ENCODE measurements at regions not wholly inside any gene's neighbourhood (a gene's known extent, or its start where the extent isn't known, plus 50 kb on each side); places are given as distances from the start of the nearest gene placed in this dataset.
"Not testable (repeated sequence)": the region's sequence is repeated elsewhere in the genome, so short reads cannot be mapped to it uniquely, and the experiment has no call there.

- no peak for DNase-seq
Measured at GRCh38 chr20:28562510-28562898, 2695.0 kb upstream of the DEFB115 start.

GRCh38 chr20:28562899-28563521, 2694.5 kb upstream of the DEFB115 start:
- DNase-seq = not testable (repeated sequence)

GRCh38 chr20:28564024-28564423, 2693.4 kb upstream of the DEFB115 start:
- DNase-seq = not testable (repeated sequence)

GRCh38 chr20:28564688-28565463, 2692.6 kb upstream of the DEFB115 start:
- not testable (repeated sequence) for DNase-seq

GRCh38 chr20:28575991-28576390, 2681.5 kb upstream of the DEFB115 start:
- DNase-seq = not testable (repeated sequence)

GRCh38 chr20:28591680-28592079, 2665.8 kb upstream of the DEFB115 start:
- DNase-seq = not testable (repeated sequence)

- not testable (repeated sequence) for DNase-seq
Measured at GRCh38 chr20:28593383-28593782, 2664.1 kb upstream of the DEFB115 start.

GRCh38 chr20:28594476-28594875, 2663.0 kb upstream of the DEFB115 start:
- not testable (repeated sequence) for DNase-seq

GRCh38 chr20:28602006-28602402, 2655.5 kb upstream of the DEFB115 start:
- DNase-seq = not testable (repeated sequence)

- DNase-seq = peak; percentile 85 to 87
Measured at GRCh38 chr20:28602403-28603217, 2654.9 kb upstream of the DEFB115 start.

- DNase-seq = not testable (repeated sequence)
Measured at GRCh38 chr20:28603218-28603577, 2654.3 kb upstream of the DEFB115 start.

- DNase-seq = no peak
Measured at GRCh38 chr20:28616354-28616753, 2641.1 kb upstream of the DEFB115 start.

GRCh38 chr20:28619956-28620651, 2637.4 kb upstream of the DEFB115 start:
- DNase-seq = not testable (repeated sequence)

- DNase-seq = not testable (repeated sequence)
Measured at GRCh38 chr20:28625112-28625511, 2632.4 kb upstream of the DEFB115 start.

GRCh38 chr20:28640831-28641230, 2616.6 kb upstream of the DEFB115 start:
- not testable (repeated sequence) for DNase-seq

Measured in CD4-positive, alpha-beta T cell treated with Interleukin-1 beta for 1 hour (primary cell).